PC-3 (cell line): ENCODE measurements at regions not wholly inside any gene's neighbourhood (a gene's known extent, or its start where the extent isn't known, plus 50 kb on each side); places are given as distances from the start of the nearest gene placed in this dataset.

Experiments
- ATAC-seq: fragments of 200-7000 bp; cut with Tn5 transposase; 2 replicates; pipeline ENCODE4 v1.9.1; 2020; ENCODE audit warnings: mild to moderate bottlenecking, moderate library complexity
- BruUV-seq: library from RNA; stranded (reverse); fragments of 400-500 nt; replicated peaks from 2 replicates; lab custom pipeline; 2021; lab: Mats Ljungman, UMichigan
- CTCF ChIA-PET: fragments of 300-600 bp; sonication (Branson Sonifier 250); formaldehyde crosslinking; loops from one replicate; lab custom pipeline; 2022; ENCODE audit warnings: antibody characterized with exemption; lab: Charles Lee
- POLR2A ChIA-PET: fragments of 300-600 bp; sonication (Branson Sonifier 250); formaldehyde crosslinking; loops from one replicate; lab custom pipeline; 2022; ENCODE audit warnings: antibody characterized with exemption; ENCODE audit not compliant: unreplicated experiment; lab: Charles Lee
- DNase-seq: peaks from one replicate; pipeline ENCODE4 v3.0.0-alpha.2; 2015
- H2AFZ ChIP-seq: fragments of 300-600 bp; sonication (generic); 2 replicates; pipeline ENCODE4 v1.6.0; 2016; ENCODE audit warnings: antibody characterized with exemption, low read length
- H3F3A ChIP-seq: fragments of 300-600 bp; sonication (generic); one replicate; pipeline ENCODE4 v1.6.0; 2017; ENCODE audit warnings: antibody characterized with exemption, low read length, control low read depth, mild to moderate bottlenecking; ENCODE audit not compliant: unreplicated experiment
- H3K27ac ChIP-seq: fragments of 300-600 bp; sonication (generic); 2 replicates; pipeline ENCODE4 v1.5.1; 2016; ENCODE audit warnings: mild to moderate bottlenecking, low read length
- H3K27me3 ChIP-seq: fragments of 300-600 bp; sonication (generic); 2 replicates; pipeline ENCODE4 v1.6.1; 2016; ENCODE audit warnings: low read length, mixed read lengths
- H3K36me3 ChIP-seq: fragments of 300-600 bp; sonication (generic); 2 replicates; pipeline ENCODE4 v1.6.1; 2016; ENCODE audit warnings: low read depth, mixed run types, low read length, mixed read lengths
- H3K4me1 ChIP-seq: fragments of 300-600 bp; sonication (generic); 2 replicates; pipeline ENCODE4 v1.5.1; 2016; ENCODE audit warnings: low read length; ENCODE audit not compliant: insufficient read depth
- H3K4me2 ChIP-seq: fragments of 300-600 bp; sonication (generic); 2 replicates; pipeline ENCODE4 v1.6.0; 2016; ENCODE audit warnings: low read length
- H3K4me3 ChIP-seq: fragments of 300-600 bp; sonication (generic); 2 replicates; pipeline ENCODE4 v1.5.1; 2016; ENCODE audit warnings: mild to moderate bottlenecking, low read length, mixed read lengths
- H3K79me2 ChIP-seq: fragments of 300-600 bp; sonication (generic); 2 replicates; pipeline ENCODE4 v1.6.1; 2017; ENCODE audit warnings: low read length, mixed read lengths
- H3K9ac ChIP-seq: fragments of 300-600 bp; sonication (generic); 2 replicates; pipeline ENCODE4 v1.6.0; 2016; ENCODE audit warnings: mild to moderate bottlenecking, low read length
- H3K9me2 ChIP-seq: fragments of 300-600 bp; sonication (generic); replicated peaks from 2 replicates; pipeline ENCODE4 v1.6.1; 2016; ENCODE audit warnings: mixed run types, low read length, mixed read lengths
- H3K9me3 ChIP-seq: fragments of 300-600 bp; sonication (generic); 2 replicates; pipeline ENCODE4 v1.6.1; 2016; ENCODE audit warnings: low read length, mixed read lengths
- H4K20me1 ChIP-seq: fragments of 300-600 bp; sonication (generic); 2 replicates; pipeline ENCODE4 v1.6.1; 2016; ENCODE audit warnings: low read length, mixed read lengths
- EZH2 ChIP-seq: fragments of 300-600 bp; sonication (generic); IDR thresholded peaks from one replicate; pipeline ENCODE4 v1.6.1; 2017; ENCODE audit warnings: antibody characterized with exemption, mild to moderate bottlenecking, low read length; ENCODE audit not compliant: unreplicated experiment
- EZH2phosphoT487 ChIP-seq: fragments of 300-600 bp; sonication (generic); IDR thresholded peaks from 2 replicates; pipeline ENCODE4 v1.6.1; 2018; ENCODE audit warnings: mild to moderate bottlenecking, antibody characterized with exemption, low read length, borderline replicate concordance
- intact Hi-C: fragments of 100-400 bp; cut with micrococcal nuclease; formaldehyde crosslinking; loops from 2 replicates; pipeline ENCODE4 v1.9.0; 2023
- TF ChIP-seq, protein P1 (sequence below): fragments of 300-600 bp; sonication (generic); conservative IDR thresholded peaks from 2 replicates; pipeline ENCODE4 v1.5.1; 2017; ENCODE audit warnings: antibody characterized with exemption, low read depth, mild to moderate bottlenecking, low read length

DNA sequence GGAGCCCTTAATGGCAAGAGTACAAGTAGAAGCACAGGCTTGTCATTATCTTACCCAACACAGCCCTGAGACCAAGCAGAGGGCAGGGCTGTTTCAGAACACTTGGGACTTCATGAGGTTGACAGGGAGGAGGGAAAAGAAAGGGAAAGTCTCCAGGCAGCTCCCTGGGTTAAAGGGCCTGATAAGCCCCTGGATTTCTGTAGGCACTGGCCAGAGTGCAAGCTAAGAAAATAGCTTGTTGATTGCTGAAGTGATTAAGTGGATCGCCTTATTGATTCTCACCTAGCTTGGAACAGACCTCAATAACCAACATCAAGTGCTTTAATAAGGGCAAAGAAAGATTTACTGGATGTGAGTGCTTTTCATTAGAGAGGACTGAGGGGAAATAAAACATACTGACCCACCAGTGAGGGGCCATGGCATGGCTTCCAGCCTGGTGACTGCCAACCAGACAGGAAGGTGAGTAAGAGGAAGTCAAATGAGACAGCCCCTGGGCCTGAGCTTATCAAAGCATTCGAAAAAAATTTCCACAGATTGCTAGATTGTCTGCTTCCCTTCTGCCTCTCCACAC lies 121.4 kb upstream of the NFIA start:
- H3K27ac ChIP-seq: no peak overlapping the region
- no peaks in the 10 kb centered on the region for H3K9me2 ChIP-seq
- no peak overlapping the region for H3K9ac ChIP-seq
- no peak overlapping the region for H3K4me3 ChIP-seq
- ChIA-PET CTCF (no interaction called here), POLR2A (no interaction called here)
- H4K20me1 ChIP-seq: no peaks in the 10 kb centered on the region
- H3K79me2 ChIP-seq: no peaks in the 10 kb centered on the region
- DNase-seq (peak; percentile 37), ATAC-seq (peak; percentile 60)
- H3K4me2 ChIP-seq: no peak overlapping the region
- H3K4me1 ChIP-seq: peaks cover 7% of the 10 kb centered on the region
- intact Hi-C loops: no loop called here
- peak overlapping the region; percentile 31; the same call in 1 of the 2 replicates for H2AFZ ChIP-seq
- peaks cover 7% of the 10 kb centered on the region; the same call in 1 of the 2 replicates for H3K27me3 ChIP-seq
- no TSS peak for BruUV-seq
- H3F3A ChIP-seq: no peaks in the 10 kb centered on the region
- no peaks in the 10 kb centered on the region; the same call in 1 of the 2 replicates for H3K36me3 ChIP-seq
- H3K9me3 ChIP-seq: peaks cover 10% of the 10 kb centered on the region
- TF ChIP-seq EZH2: no peak
- TF ChIP-seq, protein P1, sequence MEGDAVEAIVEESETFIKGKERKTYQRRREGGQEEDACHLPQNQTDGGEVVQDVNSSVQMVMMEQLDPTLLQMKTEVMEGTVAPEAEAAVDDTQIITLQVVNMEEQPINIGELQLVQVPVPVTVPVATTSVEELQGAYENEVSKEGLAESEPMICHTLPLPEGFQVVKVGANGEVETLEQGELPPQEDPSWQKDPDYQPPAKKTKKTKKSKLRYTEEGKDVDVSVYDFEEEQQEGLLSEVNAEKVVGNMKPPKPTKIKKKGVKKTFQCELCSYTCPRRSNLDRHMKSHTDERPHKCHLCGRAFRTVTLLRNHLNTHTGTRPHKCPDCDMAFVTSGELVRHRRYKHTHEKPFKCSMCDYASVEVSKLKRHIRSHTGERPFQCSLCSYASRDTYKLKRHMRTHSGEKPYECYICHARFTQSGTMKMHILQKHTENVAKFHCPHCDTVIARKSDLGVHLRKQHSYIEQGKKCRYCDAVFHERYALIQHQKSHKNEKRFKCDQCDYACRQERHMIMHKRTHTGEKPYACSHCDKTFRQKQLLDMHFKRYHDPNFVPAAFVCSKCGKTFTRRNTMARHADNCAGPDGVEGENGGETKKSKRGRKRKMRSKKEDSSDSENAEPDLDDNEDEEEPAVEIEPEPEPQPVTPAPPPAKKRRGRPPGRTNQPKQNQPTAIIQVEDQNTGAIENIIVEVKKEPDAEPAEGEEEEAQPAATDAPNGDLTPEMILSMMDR: no peak
- no peak for TF ChIP-seq EZH2phosphoT487

DNA sequence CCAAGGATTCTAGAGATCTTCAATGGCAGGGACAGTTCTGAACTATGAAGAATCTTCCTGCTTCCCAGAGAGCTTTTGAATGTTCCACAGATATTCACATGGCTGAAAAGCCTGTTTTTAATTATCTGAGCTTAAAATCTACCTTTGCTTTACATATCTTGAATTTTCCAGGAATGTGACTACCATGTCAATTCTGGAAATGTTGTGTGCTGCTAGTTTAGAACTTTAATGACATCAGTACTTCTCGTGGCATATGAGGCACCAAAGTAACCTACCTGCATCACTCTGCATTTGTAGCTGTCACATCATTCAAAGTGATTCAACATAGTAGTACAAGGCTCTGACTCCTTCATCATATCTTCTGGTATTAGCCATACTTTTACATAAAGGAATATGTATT lies 122.7 kb upstream of the NFIA start:
- no peak overlapping the region for H3K4me2 ChIP-seq
- H3K9me2 ChIP-seq: no peaks in the 10 kb centered on the region
- no peaks in the 10 kb centered on the region for H3K79me2 ChIP-seq
- intact Hi-C loops: no loop called here
- no peak overlapping the region for H3K9ac ChIP-seq
- TF ChIP-seq EZH2phosphoT487 (no peak), EZH2 (no peak)
- TF ChIP-seq, protein P1: no peak
- ChIA-PET POLR2A (no interaction called here), CTCF (no interaction called here)
- peaks cover 7% of the 10 kb centered on the region for H3K4me1 ChIP-seq
- BruUV-seq: no TSS peak
- H3K36me3 ChIP-seq: no peaks in the 10 kb centered on the region
- H3F3A ChIP-seq: no peaks in the 10 kb centered on the region
- H4K20me1 ChIP-seq: no peaks in the 10 kb centered on the region
- no peak overlapping the region for H3K4me3 ChIP-seq
- H2AFZ ChIP-seq: no peak overlapping the region
- ATAC-seq (no peak), DNase-seq (no peak)
- peaks cover 16% of the 10 kb centered on the region; the same call in 1 of the 2 replicates for H3K27me3 ChIP-seq
- H3K27ac ChIP-seq: no peak overlapping the region
- peaks cover under 1% of the 10 kb centered on the region; the same call in 1 of the 2 replicates for H3K9me3 ChIP-seq

DNA sequence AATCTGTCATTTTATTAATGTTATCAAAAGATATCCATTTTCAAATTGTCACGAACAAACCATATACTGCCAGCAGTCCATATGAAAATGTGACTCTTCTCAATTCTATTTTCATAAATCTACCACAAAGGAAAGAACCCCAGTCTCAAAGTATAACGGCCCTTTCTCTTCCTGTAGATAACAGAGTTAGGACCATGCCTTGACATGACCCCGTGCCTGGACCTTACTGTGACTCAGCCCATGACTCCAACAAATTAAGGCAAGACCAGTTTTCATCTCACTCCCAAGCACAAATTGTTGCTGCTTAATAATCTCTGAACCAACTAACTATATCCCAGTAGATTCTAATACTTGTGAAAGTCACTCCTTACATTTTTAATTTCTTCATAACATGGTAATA lies 124.4 kb upstream of the NFIA start:
- CTCF ChIA-PET: no interaction called here
- TF ChIP-seq, protein P1: no peak
- TF ChIP-seq EZH2 (no peak), EZH2phosphoT487 (no peak)
- Histone ChIP-seq H3K27me3 (peaks cover 30% of the 10 kb centered on the region; the same call in 1 of the 2 replicates), H3K79me2 (no peaks in the 10 kb centered on the region), H3K9me3 (no peaks in the 10 kb centered on the region), H3K36me3 (no peaks in the 10 kb centered on the region), H4K20me1 (no peaks in the 10 kb centered on the region), H3K9me2 (no peaks in the 10 kb centered on the region), H3K4me3 (no peak overlapping the region), H3K9ac (no peak overlapping the region), H3K4me2 (no peak overlapping the region), H3K4me1 (peaks cover 7% of the 10 kb centered on the region), H3F3A (no peaks in the 10 kb centered on the region), H2AFZ (no peak overlapping the region), H3K27ac (no peak overlapping the region)
- no TSS peak for BruUV-seq
- intact Hi-C loops: no loop called here
- POLR2A ChIA-PET: no interaction called here
- DNase-seq (no peak), ATAC-seq (no peak)
